Muscle layer of colon (tissue), 2 donors: ENCODE measurements at regions not wholly inside any gene's neighbourhood (a gene's known extent, or its start where the extent isn't known, plus 50 kb on each side); places are given as distances from the start of the nearest gene placed in this dataset.

ENCODE experiments used
- H3K27ac ChIP-seq: one replicate; pipeline ENCODE4 v1.7.0; 2013; ENCODE audit warnings: low read depth, mild to moderate bottlenecking, low read length, moderate library complexity
- H3K27me3 ChIP-seq, 2 donors: one replicate each; pipeline ENCODE4 v1.7.0; 2013; ENCODE audit warnings: low read length in 2 of 2, mild to moderate bottlenecking in 2 of 2; ENCODE audit not compliant: insufficient read depth in 2 of 2, control insufficient read depth in 1 of 2
- H3K36me3 ChIP-seq: one replicate; pipeline ENCODE4 v1.7.0; 2013; ENCODE audit warnings: mild to moderate bottlenecking, low read length; ENCODE audit not compliant: insufficient read depth
- H3K4me1 ChIP-seq: one replicate; pipeline ENCODE4 v1.7.0; 2013; ENCODE audit warnings: mild to moderate bottlenecking, low read length; ENCODE audit not compliant: insufficient read depth
- H3K4me3 ChIP-seq, 2 donors: one replicate each; pipeline ENCODE4 v1.7.0; 2013; ENCODE audit warnings: low read length in 2 of 2, low read depth in 1 of 2, mild to moderate bottlenecking in 1 of 2, moderate library complexity in 1 of 2
- H3K9ac ChIP-seq: one replicate; pipeline ENCODE4 v1.7.0; 2013; ENCODE audit warnings: low read length
- H3K9me3 ChIP-seq: one replicate; pipeline ENCODE4 v1.7.0; 2013; ENCODE audit warnings: mild to moderate bottlenecking, low read length
- donor health status: abdominal sarcoma.
- donor health status: Adenocarcinoma of cecum.

DNA sequence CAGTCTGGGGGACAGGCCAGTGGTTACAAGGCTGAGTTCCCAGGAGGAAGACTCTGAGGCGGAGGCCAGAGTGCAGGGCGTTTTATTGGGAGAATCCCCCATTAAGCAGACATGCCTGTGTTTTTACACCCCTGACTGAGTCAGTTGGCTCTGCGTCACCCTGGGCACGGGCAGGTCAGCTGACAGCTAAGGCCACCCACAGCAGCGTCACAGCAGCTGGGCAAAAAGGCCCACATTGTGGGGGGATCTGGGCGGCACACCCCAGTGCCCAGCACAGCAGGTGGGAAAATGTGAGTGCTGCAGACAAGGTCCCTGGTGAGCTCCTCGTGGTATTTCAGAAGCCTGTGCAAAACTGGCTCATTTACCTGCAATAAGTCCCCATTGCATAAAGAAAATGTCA lies 184.7 kb downstream of the AACS start:
- H3K4me1 ChIP-seq = no peaks in the 10 kb centered on the region
- no peak overlapping the region for H3K9ac ChIP-seq
- H3K9me3 ChIP-seq = no peaks in the 10 kb centered on the region
- no peaks in the 10 kb centered on the region for H3K36me3 ChIP-seq
- no peaks in the 10 kb centered on the region for H3K27me3 ChIP-seq
- H3K4me3 ChIP-seq = no peak overlapping the region
- no peak overlapping the region for H3K27ac ChIP-seq

DNA sequence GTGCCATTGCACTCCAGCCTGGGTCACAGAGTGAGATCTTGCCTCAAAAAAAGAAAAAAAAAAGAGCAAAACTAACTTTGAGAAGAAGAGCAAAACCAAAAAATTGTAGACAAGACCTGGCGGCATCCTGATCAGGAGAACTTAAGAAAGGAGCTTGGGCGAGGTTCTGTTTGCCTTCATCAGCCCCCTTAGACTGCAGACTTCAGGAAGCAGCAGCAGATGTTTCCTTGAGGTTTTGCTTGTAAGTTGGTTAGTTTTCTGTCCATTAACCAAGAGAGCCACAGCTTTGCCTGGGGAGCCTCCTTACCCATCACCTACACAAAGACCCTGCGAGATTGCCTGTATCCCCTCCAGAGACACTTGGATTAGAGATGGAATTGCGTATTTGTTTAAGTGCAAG lies 189.0 kb downstream of the AACS start:
- Histone ChIP-seq H3K9ac (no peak overlapping the region), H3K9me3 (no peaks in the 10 kb centered on the region), H3K4me1 (no peaks in the 10 kb centered on the region), H3K27me3 (no peaks in the 10 kb centered on the region), H3K4me3 (no peak overlapping the region), H3K36me3 (no peaks in the 10 kb centered on the region), H3K27ac (no peak overlapping the region)

DNA sequence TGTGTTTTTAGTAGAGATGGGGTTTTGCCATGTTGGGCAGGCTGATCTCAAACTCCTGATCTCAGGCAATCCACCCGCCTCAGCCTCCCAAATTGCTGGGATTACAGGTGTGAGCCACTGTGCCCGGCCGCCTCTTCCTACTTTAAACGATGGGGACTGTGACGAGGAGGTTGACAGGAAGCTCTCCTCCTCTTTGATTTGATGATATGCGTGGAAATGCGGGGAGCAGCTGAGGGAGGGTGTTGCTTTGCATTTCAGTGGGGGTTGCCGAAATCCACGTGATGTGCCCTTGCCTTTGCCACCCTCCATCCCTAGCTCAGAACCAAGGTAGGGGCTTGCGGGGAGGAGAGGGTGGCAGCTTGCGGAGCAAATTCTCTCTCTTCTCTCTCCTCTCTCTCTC lies 189.6 kb downstream of the AACS start:
- H3K36me3 ChIP-seq = no peaks in the 10 kb centered on the region
- H3K27ac ChIP-seq = no peak overlapping the region
- H3K4me3 ChIP-seq = no peak overlapping the region
- no peaks in the 10 kb centered on the region for H3K4me1 ChIP-seq
- H3K27me3 ChIP-seq = no peaks in the 10 kb centered on the region
- no peak overlapping the region for H3K9ac ChIP-seq
- no peaks in the 10 kb centered on the region for H3K9me3 ChIP-seq

DNA sequence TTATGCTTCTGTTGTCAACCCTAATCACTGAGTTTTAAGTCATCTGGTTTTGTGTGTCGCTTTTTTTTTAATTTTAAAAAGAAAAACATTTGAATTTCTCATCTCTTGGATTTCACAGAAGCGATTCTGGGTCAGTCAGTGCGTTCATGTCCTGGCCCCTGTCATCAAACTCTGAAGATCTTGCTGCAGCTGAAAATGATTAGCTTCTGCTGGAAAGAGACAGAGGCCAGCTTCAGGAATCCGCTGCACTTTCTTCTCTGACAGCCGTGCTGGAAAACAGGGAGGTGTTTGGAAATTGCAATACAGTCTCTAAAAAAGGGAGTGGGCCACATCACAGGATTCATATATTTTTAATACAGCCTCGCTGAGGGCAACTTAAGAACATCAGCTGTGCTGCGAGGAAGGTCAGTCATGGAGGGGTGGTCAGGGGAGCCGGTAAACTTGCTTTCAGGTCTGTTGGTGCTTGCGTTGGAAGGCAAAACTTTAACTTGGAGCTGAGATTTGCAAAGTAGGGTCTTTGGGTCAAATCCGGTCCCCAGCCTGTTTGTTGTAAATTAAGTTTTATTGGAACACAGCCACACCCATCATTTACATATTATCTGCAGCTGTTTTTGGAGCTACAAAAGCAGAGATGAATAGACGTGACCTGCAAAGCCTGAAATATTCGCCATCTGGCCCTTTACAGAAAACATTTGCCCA lies 190.8 kb downstream of the AACS start:
- H3K4me3 ChIP-seq = no peak overlapping the region
- no peaks in the 10 kb centered on the region for H3K9me3 ChIP-seq
- H3K4me1 ChIP-seq = no peaks in the 10 kb centered on the region
- H3K9ac ChIP-seq = no peak overlapping the region
- no peaks in the 10 kb centered on the region for H3K36me3 ChIP-seq
- no peak overlapping the region for H3K27ac ChIP-seq
- H3K27me3 ChIP-seq = no peaks in the 10 kb centered on the region

DNA sequence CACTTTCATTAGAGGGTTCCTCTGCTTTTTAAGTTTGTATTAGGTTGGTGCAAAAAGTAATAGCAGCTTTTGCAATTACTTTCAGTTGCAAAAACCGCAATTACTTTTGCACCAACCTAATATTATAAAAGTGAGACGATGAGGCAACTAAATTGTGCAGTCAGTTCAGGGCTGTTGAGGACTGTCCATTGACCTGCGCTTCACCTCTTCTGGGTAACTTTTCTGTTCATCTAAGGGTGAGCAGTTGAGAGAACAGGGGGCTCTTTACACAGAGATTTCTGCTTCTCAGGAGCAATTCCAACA lies 191.3 kb downstream of the AACS start:
- no peaks in the 10 kb centered on the region for H3K36me3 ChIP-seq
- H3K27me3 ChIP-seq = no peaks in the 10 kb centered on the region
- H3K9ac ChIP-seq = no peak overlapping the region
- H3K27ac ChIP-seq = no peak overlapping the region
- H3K4me3 ChIP-seq = no peak overlapping the region
- no peaks in the 10 kb centered on the region for H3K4me1 ChIP-seq
- H3K9me3 ChIP-seq = no peaks in the 10 kb centered on the region

GRCh38 chr12:125259178-125259867 lies 194.1 kb downstream of the AACS start:
- Histone ChIP-seq H3K4me1 (no peaks in the 10 kb centered on the region), H3K36me3 (no peaks in the 10 kb centered on the region), H3K9ac (no peak overlapping the region), H3K27ac (no peak overlapping the region), H3K9me3 (no peaks in the 10 kb centered on the region), H3K27me3 (no peaks in the 10 kb centered on the region), H3K4me3 (no peak overlapping the region)

- Histone ChIP-seq H3K9ac (no peak overlapping the region), H3K27ac (no peak overlapping the region), H3K4me1 (no peaks in the 10 kb centered on the region), H3K9me3 (no peaks in the 10 kb centered on the region), H3K4me3 (no peak overlapping the region), H3K27me3 (no peaks in the 10 kb centered on the region), H3K36me3 (no peaks in the 10 kb centered on the region)
These were observed 197.6 kb downstream of the AACS start for GRCh38 chr12:125262851-125263250.

GRCh38 chr12:125263385-125263784 lies 198.2 kb downstream of the AACS start:
- Histone ChIP-seq H3K4me3 (no peak overlapping the region), H3K9me3 (no peaks in the 10 kb centered on the region), H3K27me3 (no peaks in the 10 kb centered on the region), H3K36me3 (no peaks in the 10 kb centered on the region), H3K4me1 (no peaks in the 10 kb centered on the region), H3K9ac (no peak overlapping the region), H3K27ac (no peak overlapping the region)

- H3K36me3 ChIP-seq = no peaks in the 10 kb centered on the region
- no peaks in the 10 kb centered on the region for H3K9me3 ChIP-seq
- no peak overlapping the region for H3K9ac ChIP-seq
- peaks cover 0 to 4% of the 10 kb centered on the region in 2 donors for H3K27me3 ChIP-seq
- no peak overlapping the region for H3K27ac ChIP-seq
- no peaks in the 10 kb centered on the region for H3K4me1 ChIP-seq
- no peak overlapping the region for H3K4me3 ChIP-seq
These were observed 201.9 kb downstream of the AACS start for GRCh38 chr12:125267114-125267513.

DNA sequence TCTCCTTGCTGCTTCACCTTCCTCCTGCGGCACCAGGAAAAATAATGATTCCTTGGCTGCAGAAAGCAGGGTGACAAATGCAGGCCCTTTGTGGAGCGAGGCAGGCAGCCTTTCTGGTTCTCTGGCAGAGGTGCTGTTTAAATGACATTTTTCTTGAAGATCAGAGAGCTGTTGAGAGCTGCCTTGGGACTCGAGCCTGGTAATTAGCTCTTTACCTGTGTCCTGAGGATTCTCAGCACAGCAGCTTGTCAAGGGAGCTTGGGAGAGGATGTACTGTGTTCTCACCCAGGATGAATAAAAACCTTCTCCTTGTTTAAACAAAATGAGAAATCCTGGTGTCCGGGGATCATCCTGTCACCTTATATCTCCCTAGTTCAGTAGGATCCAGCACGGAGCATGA lies 204.0 kb downstream of the AACS start:
- H3K27ac ChIP-seq = no peak overlapping the region
- no peaks in the 10 kb centered on the region for H3K36me3 ChIP-seq
- H3K9me3 ChIP-seq = no peaks in the 10 kb centered on the region
- no peak overlapping the region for H3K4me3 ChIP-seq
- H3K27me3 ChIP-seq = peaks cover 0 to 4% of the 10 kb centered on the region in 2 donors
- H3K9ac ChIP-seq = no peak overlapping the region
- H3K4me1 ChIP-seq = no peaks in the 10 kb centered on the region

- Histone ChIP-seq H3K4me1 (no peaks in the 10 kb centered on the region), H3K4me3 (no peak overlapping the region), H3K27me3 (peaks cover 0 to 4% of the 10 kb centered on the region in 2 donors), H3K27ac (no peak overlapping the region), H3K9me3 (no peaks in the 10 kb centered on the region), H3K36me3 (no peaks in the 10 kb centered on the region), H3K9ac (no peak overlapping the region)
These were observed 206.7 kb downstream of the AACS start for GRCh38 chr12:125271892-125272291.

- no peaks in the 10 kb centered on the region for H3K36me3 ChIP-seq
- H3K9ac ChIP-seq = no peak overlapping the region
- H3K4me3 ChIP-seq = no peak overlapping the region
- H3K27me3 ChIP-seq = peaks cover 0 to 4% of the 10 kb centered on the region in 2 donors
- no peaks in the 10 kb centered on the region for H3K4me1 ChIP-seq
- H3K27ac ChIP-seq = no peak overlapping the region
- H3K9me3 ChIP-seq = no peaks in the 10 kb centered on the region
These were observed 207.2 kb downstream of the AACS start for GRCh38 chr12:125272383-125272933.
